HG02623 (cell line): ENCODE measurements at regions not wholly inside any gene's neighbourhood (a gene's known extent, or its start where the extent isn't known, plus 50 kb on each side); places are given as distances from the start of the nearest gene placed in this dataset.

Source experiments
- ATAC-seq: cut with Tn5 transposase; IDR thresholded peaks from one replicate; pipeline ENCODE4 v1.9.1; 2021; ENCODE audit warnings: moderate library complexity; ENCODE audit not compliant: unreplicated experiment

DNA sequence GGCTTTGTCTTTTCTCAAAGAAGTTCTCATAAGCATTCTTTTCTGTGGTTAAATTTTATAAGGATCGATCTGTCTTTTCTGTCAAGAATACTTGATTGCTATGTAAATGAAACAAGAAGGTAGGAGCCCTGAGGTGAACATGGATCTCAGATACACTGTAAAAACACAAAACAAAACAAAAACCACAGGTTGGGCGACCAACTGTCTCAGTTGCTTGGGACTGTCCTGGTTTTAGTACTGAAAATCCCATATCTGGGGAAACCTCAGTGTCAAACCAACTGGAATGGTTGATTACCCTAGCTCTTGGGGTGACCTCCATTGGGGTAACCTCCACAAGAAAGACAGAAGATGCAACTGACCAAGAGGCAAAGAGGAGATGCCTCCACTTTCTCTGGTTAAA, 55.8 kb upstream of the TMEM178A start:
- no peak for ATAC-seq

DNA sequence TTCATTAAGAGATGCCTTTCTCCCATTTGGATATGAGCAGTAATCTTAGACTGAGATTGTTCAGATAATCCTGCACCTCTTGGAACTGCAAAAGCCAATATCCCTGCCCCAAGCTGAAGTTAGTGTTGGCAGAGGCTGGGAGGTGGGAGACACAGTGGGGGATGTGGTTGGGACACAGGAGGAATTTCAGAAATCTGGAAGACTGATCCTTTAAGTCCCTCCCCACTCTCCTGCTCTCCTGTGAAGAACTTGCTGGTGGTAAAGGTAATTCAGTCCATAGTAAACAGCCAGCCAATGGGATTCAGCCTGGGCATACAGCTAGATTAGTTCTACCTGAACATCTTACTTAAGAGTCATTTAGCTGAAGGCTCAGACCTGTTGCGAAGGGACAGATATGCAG, 50.0 kb upstream of the TMEM178A start:
- no peak for ATAC-seq
